Activated CD4-positive, alpha-beta T cell treated with anti-CD3 and anti-CD28 coated beads, Interleukin-2, amount 10 ng/mL, durations not matched to agents 24 days and 14 days (primary cell): ENCODE measurements at regions not wholly inside any gene's neighbourhood (a gene's known extent, or its start where the extent isn't known, plus 50 kb on each side); places are given as distances from the start of the nearest gene placed in this dataset.

Source experiments
- DNase-seq: peaks from one replicate; pipeline ENCODE4 v3.0.0; 2022
- H3K27ac Mint-ChIP-seq: one replicate; pipeline ENCODE4 v1.8.0; 2022; ENCODE audit warnings: mild to moderate bottlenecking, mixed read lengths
- H3K27me3 Mint-ChIP-seq: one replicate; pipeline ENCODE4 v1.8.0; 2022; ENCODE audit warnings: mixed read lengths
- H3K36me3 Mint-ChIP-seq: one replicate; pipeline ENCODE4 v1.8.0; 2022; ENCODE audit warnings: low read depth, mild to moderate bottlenecking, mixed read lengths
- H3K4me1 Mint-ChIP-seq: one replicate; pipeline ENCODE4 v1.8.0; 2021; ENCODE audit warnings: mixed read lengths
- H3K4me3 Mint-ChIP-seq: one replicate; pipeline ENCODE4 v1.8.0; 2022; ENCODE audit warnings: mild to moderate bottlenecking, moderate library complexity, mixed read lengths
- H3K9me3 Mint-ChIP-seq: one replicate; pipeline ENCODE4 v1.8.0; 2021; ENCODE audit warnings: mixed read lengths
- intact Hi-C: fragments of 100-400 bp; cut with micrococcal nuclease; formaldehyde crosslinking; loops from one replicate; pipeline ENCODE4 v1.15.1; 2023

- intact Hi-C loops, result no loop called here
- H3K9me3 Mint-ChIP-seq, result no peaks in the 10 kb centered on the region
- H3K4me1 Mint-ChIP-seq, result no peaks in the 10 kb centered on the region
- no peaks in the 10 kb centered on the region for H3K36me3 Mint-ChIP-seq
- no peak overlapping the region for H3K4me3 Mint-ChIP-seq
- H3K27ac Mint-ChIP-seq, result no peak overlapping the region
- no peaks in the 10 kb centered on the region for H3K27me3 Mint-ChIP-seq
- no peak for DNase-seq
Measured at GRCh38 chr15:46685096-46685495, 1032.2 kb upstream of the SEMA6D start.

GRCh38 chr15:46685681-46686080 lies 1031.6 kb upstream of the SEMA6D start:
- H3K4me1 Mint-ChIP-seq, result no peaks in the 10 kb centered on the region
- no peak for DNase-seq
- no peak overlapping the region for H3K27ac Mint-ChIP-seq
- no peak overlapping the region for H3K4me3 Mint-ChIP-seq
- H3K36me3 Mint-ChIP-seq, result no peaks in the 10 kb centered on the region
- intact Hi-C loops, result no loop called here
- no peaks in the 10 kb centered on the region for H3K27me3 Mint-ChIP-seq
- no peaks in the 10 kb centered on the region for H3K9me3 Mint-ChIP-seq

GRCh38 chr15:46696281-46696680 lies 1021.0 kb upstream of the SEMA6D start:
- DNase-seq, result no peak
- intact Hi-C loops, result no loop called here
- no peak overlapping the region for H3K4me3 Mint-ChIP-seq
- peaks cover 6% of the 10 kb centered on the region for H3K9me3 Mint-ChIP-seq
- H3K4me1 Mint-ChIP-seq, result no peaks in the 10 kb centered on the region
- no peak overlapping the region for H3K27ac Mint-ChIP-seq
- no peaks in the 10 kb centered on the region for H3K36me3 Mint-ChIP-seq
- no peaks in the 10 kb centered on the region for H3K27me3 Mint-ChIP-seq

GRCh38 chr15:46701346-46701745 lies 1016.0 kb upstream of the SEMA6D start:
- no peaks in the 10 kb centered on the region for H3K27me3 Mint-ChIP-seq
- intact Hi-C loops, result no loop called here
- no peak overlapping the region for H3K4me3 Mint-ChIP-seq
- no peaks in the 10 kb centered on the region for H3K4me1 Mint-ChIP-seq
- H3K9me3 Mint-ChIP-seq, result peaks cover 4% of the 10 kb centered on the region
- DNase-seq, result no peak
- no peaks in the 10 kb centered on the region for H3K36me3 Mint-ChIP-seq
- no peak overlapping the region for H3K27ac Mint-ChIP-seq

GRCh38 chr15:46701896-46702295 lies 1015.4 kb upstream of the SEMA6D start:
- Mint-ChIP-seq H3K27me3 (no peaks in the 10 kb centered on the region), H3K27ac (no peak overlapping the region), H3K4me1 (no peaks in the 10 kb centered on the region), H3K36me3 (no peaks in the 10 kb centered on the region), H3K9me3 (peaks cover 4% of the 10 kb centered on the region), H3K4me3 (no peak overlapping the region)
- intact Hi-C loops, result no loop called here
- DNase-seq, result no peak

- no peaks in the 10 kb centered on the region for H3K27me3 Mint-ChIP-seq
- H3K27ac Mint-ChIP-seq, result no peak overlapping the region
- H3K4me3 Mint-ChIP-seq, result no peak overlapping the region
- H3K4me1 Mint-ChIP-seq, result no peaks in the 10 kb centered on the region
- H3K9me3 Mint-ChIP-seq, result peaks cover 8% of the 10 kb centered on the region
- intact Hi-C loops, result no loop called here
- DNase-seq, result no peak
- no peaks in the 10 kb centered on the region for H3K36me3 Mint-ChIP-seq
Measured at GRCh38 chr15:46703020-46703861, 1014.1 kb upstream of the SEMA6D start.

- intact Hi-C loops, result no loop called here
- peaks cover 9% of the 10 kb centered on the region for H3K9me3 Mint-ChIP-seq
- no peak overlapping the region for H3K27ac Mint-ChIP-seq
- DNase-seq, result no peak
- no peaks in the 10 kb centered on the region for H3K4me1 Mint-ChIP-seq
- no peak overlapping the region for H3K4me3 Mint-ChIP-seq
- H3K36me3 Mint-ChIP-seq, result no peaks in the 10 kb centered on the region
- H3K27me3 Mint-ChIP-seq, result no peaks in the 10 kb centered on the region
Measured at GRCh38 chr15:46703871-46704637, 1013.3 kb upstream of the SEMA6D start.

- H3K9me3 Mint-ChIP-seq, result peaks cover 9% of the 10 kb centered on the region
- H3K4me1 Mint-ChIP-seq, result no peaks in the 10 kb centered on the region
- no peak overlapping the region for H3K4me3 Mint-ChIP-seq
- no peak overlapping the region for H3K27ac Mint-ChIP-seq
- no peaks in the 10 kb centered on the region for H3K36me3 Mint-ChIP-seq
- intact Hi-C loops, result no loop called here
- no peak for DNase-seq
- H3K27me3 Mint-ChIP-seq, result no peaks in the 10 kb centered on the region
Measured at GRCh38 chr15:46707452-46707851, 1009.9 kb upstream of the SEMA6D start.

GRCh38 chr15:46708226-46708625 lies 1009.1 kb upstream of the SEMA6D start:
- H3K4me3 Mint-ChIP-seq, result no peak overlapping the region
- peaks cover 9% of the 10 kb centered on the region for H3K9me3 Mint-ChIP-seq
- no peaks in the 10 kb centered on the region for H3K4me1 Mint-ChIP-seq
- no peak overlapping the region for H3K27ac Mint-ChIP-seq
- no peaks in the 10 kb centered on the region for H3K27me3 Mint-ChIP-seq
- DNase-seq, result no peak
- no peaks in the 10 kb centered on the region for H3K36me3 Mint-ChIP-seq
- intact Hi-C loops, result no loop called here

GRCh38 chr15:46709460-46710083 lies 1007.7 kb upstream of the SEMA6D start:
- peaks cover 5% of the 10 kb centered on the region for H3K9me3 Mint-ChIP-seq
- no peaks in the 10 kb centered on the region for H3K36me3 Mint-ChIP-seq
- H3K4me1 Mint-ChIP-seq, result no peaks in the 10 kb centered on the region
- no peaks in the 10 kb centered on the region for H3K27me3 Mint-ChIP-seq
- no peak overlapping the region for H3K27ac Mint-ChIP-seq
- DNase-seq, result no peak
- intact Hi-C loops, result no loop called here
- H3K4me3 Mint-ChIP-seq, result no peak overlapping the region

- Mint-ChIP-seq H3K9me3 (peaks cover 5% of the 10 kb centered on the region), H3K27me3 (no peaks in the 10 kb centered on the region), H3K4me1 (no peaks in the 10 kb centered on the region), H3K4me3 (no peak overlapping the region), H3K36me3 (no peaks in the 10 kb centered on the region), H3K27ac (no peak overlapping the region)
- DNase-seq, result no peak
- intact Hi-C loops, result no loop called here
Measured at GRCh38 chr15:46710401-46710960, 1006.8 kb upstream of the SEMA6D start.

- H3K36me3 Mint-ChIP-seq, result no peaks in the 10 kb centered on the region
- H3K4me3 Mint-ChIP-seq, result no peak overlapping the region
- no peak overlapping the region for H3K27ac Mint-ChIP-seq
- peaks cover 2% of the 10 kb centered on the region for H3K9me3 Mint-ChIP-seq
- H3K27me3 Mint-ChIP-seq, result no peaks in the 10 kb centered on the region
- DNase-seq, result no peak
- no peaks in the 10 kb centered on the region for H3K4me1 Mint-ChIP-seq
- intact Hi-C loops, result no loop called here
Measured at GRCh38 chr15:46713045-46713444, 1004.3 kb upstream of the SEMA6D start.

GRCh38 chr15:46714950-46715349 lies 1002.4 kb upstream of the SEMA6D start:
- H3K9me3 Mint-ChIP-seq, result peaks cover 4% of the 10 kb centered on the region
- H3K27me3 Mint-ChIP-seq, result no peaks in the 10 kb centered on the region
- H3K36me3 Mint-ChIP-seq, result no peaks in the 10 kb centered on the region
- H3K4me1 Mint-ChIP-seq, result no peaks in the 10 kb centered on the region
- no peak overlapping the region for H3K27ac Mint-ChIP-seq
- no peak overlapping the region for H3K4me3 Mint-ChIP-seq
- intact Hi-C loops, result no loop called here
- no peak for DNase-seq

GRCh38 chr15:46723308-46723707 lies 994.0 kb upstream of the SEMA6D start:
- Mint-ChIP-seq H3K9me3 (peaks cover 16% of the 10 kb centered on the region), H3K27ac (no peak overlapping the region), H3K4me3 (no peak overlapping the region), H3K4me1 (no peaks in the 10 kb centered on the region), H3K27me3 (no peaks in the 10 kb centered on the region), H3K36me3 (no peaks in the 10 kb centered on the region)
- DNase-seq, result no peak
- intact Hi-C loops, result no loop called here
